ENCODE measurements at regions not wholly inside any gene's neighbourhood (a gene's known extent, or its start where the extent isn't known, plus 50 kb on each side); places are given as distances from the start of the nearest gene placed in this dataset.
"Not testable (repeated sequence)": the region's sequence is repeated elsewhere in the genome, so short reads cannot be mapped to it uniquely, and the experiment has no call there.

GRCh38 chr6:141562851-141563763 is 569.6 kb upstream of the GJE1 start:
- peak; percentile 85 for DNase-seq (ENCODE audit: low spot score)

- peak; percentile 35 for DNase-seq (ENCODE audit: low spot score)
Observed at GRCh38 chr6:141562186-141562811, 570.4 kb upstream of the GJE1 start.

- DNase-seq (ENCODE audit: low spot score): no peak
Observed at GRCh38 chr6:141561154-141561553, 571.6 kb upstream of the GJE1 start.

GRCh38 chr6:141552463-141552862 is 580.3 kb upstream of the GJE1 start:
- DNase-seq (ENCODE audit: low spot score): no peak

GRCh38 chr6:141552031-141552430 is 580.7 kb upstream of the GJE1 start:
- DNase-seq (ENCODE audit: low spot score): no peak

GRCh38 chr6:141551318-141551717 is 581.4 kb upstream of the GJE1 start:
- DNase-seq (ENCODE audit: low spot score): no peak

- no peak for DNase-seq (ENCODE audit: low spot score)
Observed at GRCh38 chr6:141550471-141550870, 582.3 kb upstream of the GJE1 start.

GRCh38 chr6:141548966-141549365 is 583.8 kb upstream of the GJE1 start:
- no peak for DNase-seq (ENCODE audit: low spot score)

GRCh38 chr6:141541581-141542324 is 591.0 kb upstream of the GJE1 start:
- DNase-seq (ENCODE audit: low spot score): no peak

GRCh38 chr6:141540207-141540606 is 592.5 kb upstream of the GJE1 start:
- no peak for DNase-seq (ENCODE audit: low spot score)

GRCh38 chr6:141539617-141540016 is 593.1 kb upstream of the GJE1 start:
- no peak for DNase-seq (ENCODE audit: low spot score)

- DNase-seq (ENCODE audit: low spot score): no peak
Observed at GRCh38 chr6:141532211-141532610, 600.5 kb upstream of the GJE1 start.

- no peak for DNase-seq (ENCODE audit: low spot score)
Observed at GRCh38 chr6:141531040-141531439, 601.7 kb upstream of the GJE1 start.

- DNase-seq (ENCODE audit: low spot score): no peak
Observed at GRCh38 chr6:141528596-141528995, 604.1 kb upstream of the GJE1 start.

- no peak for DNase-seq (ENCODE audit: low spot score)
Observed at GRCh38 chr6:141526985-141527384, 605.7 kb upstream of the GJE1 start.

- no peak for DNase-seq (ENCODE audit: low spot score)
Observed at GRCh38 chr6:141521440-141521839, 611.3 kb upstream of the GJE1 start.

GRCh38 chr6:141513830-141514229 is 618.9 kb upstream of the GJE1 start:
- DNase-seq (ENCODE audit: low spot score): no peak

GRCh38 chr6:141510803-141511202 is 621.9 kb upstream of the GJE1 start:
- no peak for DNase-seq (ENCODE audit: low spot score)

GRCh38 chr6:141506062-141506461 is 626.7 kb upstream of the GJE1 start:
- not testable (repeated sequence) for DNase-seq (ENCODE audit: low spot score)

- DNase-seq (ENCODE audit: low spot score): not testable (repeated sequence)
Observed at GRCh38 chr6:141504318-141504717, 628.4 kb upstream of the GJE1 start.

GRCh38 chr6:141501616-141502015 is 631.1 kb upstream of the GJE1 start:
- DNase-seq (ENCODE audit: low spot score): no peak

- no peak for DNase-seq (ENCODE audit: low spot score)
Observed at GRCh38 chr6:141498977-141499376, 633.7 kb upstream of the GJE1 start.
